ENCODE measurements at regions not wholly inside any gene's neighbourhood (a gene's known extent, or its start where the extent isn't known, plus 50 kb on each side); places are given as distances from the start of the nearest gene placed in this dataset.

DNA sequence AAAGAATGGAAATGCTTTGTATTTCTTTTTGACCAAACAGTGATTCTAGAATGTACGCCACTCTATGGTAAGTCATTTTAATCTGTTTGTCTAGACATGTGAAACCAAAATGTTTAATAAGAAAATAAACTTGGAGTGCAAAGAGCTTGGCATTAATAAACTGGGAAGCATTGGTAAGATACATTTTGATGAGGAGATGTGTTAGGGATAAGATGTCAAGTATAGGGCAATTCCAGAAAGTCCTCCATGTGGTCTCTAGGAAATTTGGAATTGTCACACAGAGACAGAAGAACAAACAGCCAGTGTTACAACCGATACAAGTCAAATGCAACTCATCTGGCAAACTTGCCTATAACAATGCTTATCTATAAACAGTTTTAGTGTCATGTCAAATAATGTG, 410.7 kb upstream of the SEMA3A start:
- TF ChIP-seq, protein P1, sequence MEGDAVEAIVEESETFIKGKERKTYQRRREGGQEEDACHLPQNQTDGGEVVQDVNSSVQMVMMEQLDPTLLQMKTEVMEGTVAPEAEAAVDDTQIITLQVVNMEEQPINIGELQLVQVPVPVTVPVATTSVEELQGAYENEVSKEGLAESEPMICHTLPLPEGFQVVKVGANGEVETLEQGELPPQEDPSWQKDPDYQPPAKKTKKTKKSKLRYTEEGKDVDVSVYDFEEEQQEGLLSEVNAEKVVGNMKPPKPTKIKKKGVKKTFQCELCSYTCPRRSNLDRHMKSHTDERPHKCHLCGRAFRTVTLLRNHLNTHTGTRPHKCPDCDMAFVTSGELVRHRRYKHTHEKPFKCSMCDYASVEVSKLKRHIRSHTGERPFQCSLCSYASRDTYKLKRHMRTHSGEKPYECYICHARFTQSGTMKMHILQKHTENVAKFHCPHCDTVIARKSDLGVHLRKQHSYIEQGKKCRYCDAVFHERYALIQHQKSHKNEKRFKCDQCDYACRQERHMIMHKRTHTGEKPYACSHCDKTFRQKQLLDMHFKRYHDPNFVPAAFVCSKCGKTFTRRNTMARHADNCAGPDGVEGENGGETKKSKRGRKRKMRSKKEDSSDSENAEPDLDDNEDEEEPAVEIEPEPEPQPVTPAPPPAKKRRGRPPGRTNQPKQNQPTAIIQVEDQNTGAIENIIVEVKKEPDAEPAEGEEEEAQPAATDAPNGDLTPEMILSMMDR (conservative IDR thresholded peaks at IDR 0.05; ENCODE audit: low read length): no peak
- TF ChIP-seq EZH2phosphoT487 (IDR thresholded peaks at IDR 0.05; ENCODE audit: borderline replicate concordance): no peak

Data from Loucy (cell line).